DMS 273 (cell line): ENCODE measurements at regions not wholly inside any gene's neighbourhood (a gene's known extent, or its start where the extent isn't known, plus 50 kb on each side); places are given as distances from the start of the nearest gene placed in this dataset.
"Not testable (repeated sequence)": the region's sequence is repeated elsewhere in the genome, so short reads cannot be mapped to it uniquely, and the experiment has no call there.

Experiments used
- DNase-seq: peaks from one replicate; lab custom pipeline; 2025; ENCODE audit not compliant: unreplicated experiment; lab: John Stamatoyannopoulos, UW

DNA sequence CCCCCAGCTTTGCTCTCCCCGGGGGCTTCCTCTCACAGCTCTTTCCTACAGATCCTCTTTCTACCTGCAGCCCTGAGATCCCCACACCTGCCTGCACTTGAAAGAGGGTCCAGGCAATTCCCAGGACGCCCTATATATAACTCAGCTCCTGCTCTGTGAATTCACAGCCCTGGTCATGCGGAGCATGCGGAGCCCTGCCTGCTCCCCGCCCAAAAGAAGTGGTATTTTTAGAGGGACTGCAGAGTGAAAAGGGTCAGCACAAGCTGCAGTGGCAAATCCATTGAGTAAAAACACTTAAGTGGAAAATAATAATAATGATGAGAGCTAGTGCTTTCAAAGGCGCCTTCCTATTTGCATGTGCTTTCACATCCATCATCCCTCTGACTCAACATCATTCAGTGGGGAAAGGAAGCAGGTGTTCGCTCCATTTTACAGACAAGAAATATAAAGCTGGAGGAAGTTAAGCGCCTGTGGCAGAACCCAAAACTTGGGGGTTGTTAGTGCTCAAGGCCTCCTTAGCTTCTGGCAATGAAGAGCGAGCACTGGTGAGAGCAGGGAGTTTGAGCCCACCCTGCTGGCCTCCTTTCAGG is 76.3 kb upstream of the LIPC start:
- no peak for DNase-seq

GRCh38 chr15:58355973-58356372 is 75.8 kb upstream of the LIPC start:
- DNase-seq: no peak

GRCh38 chr15:58357529-58358476 is 74.0 kb upstream of the LIPC start:
- no peak for DNase-seq

GRCh38 chr15:58360421-58361090 is 71.2 kb upstream of the LIPC start:
- DNase-seq: no peak

- peak; percentile 20 for DNase-seq
These were observed 70.5 kb upstream of the LIPC start for GRCh38 chr15:58361273-58361759.

GRCh38 chr15:58362262-58362922 is 69.4 kb upstream of the LIPC start:
- DNase-seq: no peak

DNA sequence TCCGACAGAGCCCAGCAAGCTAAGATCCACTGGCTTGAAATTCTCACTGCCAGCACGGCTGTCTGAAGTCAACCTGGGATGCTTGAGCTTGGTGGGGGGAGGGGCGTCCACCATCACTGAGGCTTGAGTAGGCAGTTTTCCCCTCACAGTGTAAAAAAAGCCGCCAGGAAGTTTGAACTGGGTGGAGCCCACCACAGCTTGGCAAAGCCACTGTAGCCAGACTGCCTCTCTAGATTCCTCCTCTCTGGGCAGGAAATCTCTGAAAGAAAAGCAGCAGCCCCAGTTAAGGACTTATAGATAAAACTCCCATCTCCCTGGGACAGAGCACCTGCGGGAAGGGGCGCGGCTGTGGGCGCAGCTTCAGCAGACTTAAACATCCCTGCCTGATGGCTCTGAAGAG is 68.7 kb upstream of the LIPC start:
- DNase-seq: not testable (repeated sequence)

GRCh38 chr15:58363673-58364072 is 68.1 kb upstream of the LIPC start:
- not testable (repeated sequence) for DNase-seq

DNA sequence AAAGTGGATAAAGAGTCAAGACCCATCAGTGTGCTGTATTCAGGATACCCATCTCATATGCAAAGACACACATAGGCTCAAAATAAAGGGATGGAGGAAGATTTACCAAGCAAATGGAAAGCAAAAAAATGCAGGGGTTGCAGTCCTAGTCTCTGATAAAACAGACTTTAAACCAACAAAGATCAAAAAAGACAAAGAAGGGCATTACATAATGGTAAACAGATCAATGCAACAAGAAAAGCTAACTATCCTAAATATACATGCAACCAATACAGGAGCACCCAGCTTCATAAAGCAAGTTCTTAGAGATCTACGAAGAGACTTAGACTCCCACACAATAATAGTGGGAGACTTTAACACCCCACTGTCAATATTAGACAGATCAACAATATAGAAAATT is 66.7 kb upstream of the LIPC start:
- DNase-seq: not testable (repeated sequence)

DNA sequence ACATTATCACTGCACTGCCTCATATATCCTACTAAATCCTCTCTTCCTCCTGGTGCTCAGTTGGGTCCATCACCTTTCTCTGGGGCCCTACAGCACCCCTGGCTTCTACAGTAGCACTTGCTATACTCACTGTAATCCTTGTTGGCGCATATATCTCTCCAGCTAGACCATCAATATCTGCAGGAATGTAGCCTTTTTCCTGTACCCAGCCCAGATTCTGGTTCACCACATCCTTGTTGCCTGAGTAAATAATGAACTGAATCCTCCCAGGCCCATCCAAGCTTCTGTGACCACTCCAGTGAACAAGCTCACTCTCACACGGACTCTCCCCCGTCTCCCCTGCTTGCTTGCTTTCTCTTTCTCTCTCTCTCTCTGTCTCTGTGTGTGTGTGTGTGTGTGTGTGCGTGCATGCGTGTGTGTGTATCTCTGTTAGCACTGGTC is 62.5 kb upstream of the LIPC start:
- no peak for DNase-seq

DNA sequence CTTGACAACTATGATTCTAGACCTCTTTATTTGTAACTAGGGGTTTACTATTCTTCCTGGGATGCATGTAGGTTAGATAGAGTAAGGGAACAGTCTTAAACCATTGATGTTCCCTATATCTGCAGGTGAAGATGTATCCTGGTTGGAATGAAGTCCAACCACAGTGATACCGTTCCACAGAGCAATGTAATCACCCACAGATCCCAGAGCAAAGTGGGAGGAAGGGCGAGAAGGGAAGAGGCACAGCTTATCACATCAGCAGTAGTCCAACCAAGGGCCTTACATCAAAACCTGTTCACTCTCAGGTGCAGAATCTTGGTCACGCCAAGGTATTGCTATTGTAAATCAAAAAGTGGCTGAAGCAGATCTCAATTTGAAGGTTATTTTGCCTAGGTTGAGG is 61.8 kb upstream of the LIPC start:
- no peak for DNase-seq

DNA sequence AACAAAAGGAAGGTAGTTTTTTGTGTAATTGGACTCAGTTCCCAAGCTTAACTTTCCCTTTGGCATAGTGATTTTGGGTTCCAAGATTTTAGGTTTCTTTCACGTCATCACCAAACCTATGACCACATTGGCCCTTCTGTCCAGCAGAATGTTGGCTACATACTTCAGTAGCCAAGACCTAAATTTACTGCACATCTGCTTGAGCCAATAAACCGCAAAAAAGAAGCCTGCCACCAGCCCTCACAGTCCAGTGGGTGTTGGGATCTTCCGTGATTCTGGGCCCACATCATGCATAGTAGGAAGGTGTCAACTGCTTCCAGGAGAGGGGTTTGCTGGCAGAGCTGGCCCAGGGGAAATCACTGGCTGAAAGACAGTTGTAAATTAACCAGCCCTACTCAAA is 57.6 kb upstream of the LIPC start:
- no peak for DNase-seq

GRCh38 chr15:58377193-58377592 is 54.6 kb upstream of the LIPC start:
- DNase-seq: no peak

- no peak for DNase-seq
These were observed 53.3 kb upstream of the LIPC start for GRCh38 chr15:58378241-58379085.

- not testable (repeated sequence) for DNase-seq
These were observed 52.3 kb upstream of the LIPC start for GRCh38 chr15:58379454-58379853.

DNA sequence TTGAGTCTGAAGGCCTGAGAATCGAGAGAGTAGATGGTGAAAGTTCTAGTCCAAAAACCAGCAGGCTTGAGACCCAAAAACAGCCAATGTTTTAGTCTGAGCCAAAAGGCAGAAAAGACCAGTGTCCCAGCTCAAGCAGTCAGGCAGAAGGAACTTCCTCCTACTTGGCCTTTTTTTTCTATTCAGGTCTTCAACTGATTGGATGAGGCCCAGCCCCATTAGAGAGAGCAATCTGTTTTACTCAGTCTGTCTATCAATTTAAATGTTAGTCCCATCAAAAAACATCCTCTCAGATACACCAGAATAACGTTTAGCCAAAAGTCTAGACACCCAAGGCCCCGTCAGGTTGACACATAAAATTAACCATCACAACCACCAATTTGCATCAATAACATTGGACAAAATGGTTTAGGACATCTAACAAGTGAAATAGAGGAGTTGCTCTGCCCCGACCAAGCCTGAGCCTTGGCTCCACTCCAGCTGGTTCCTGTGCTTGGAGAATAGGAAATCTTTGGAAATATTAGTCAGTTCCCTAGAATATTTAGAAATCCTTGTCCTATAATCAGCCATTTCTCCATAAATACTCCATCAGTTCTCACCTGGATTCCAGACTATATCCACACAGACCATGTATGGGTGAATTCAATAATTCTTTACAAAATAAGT is 51.4 kb upstream of the LIPC start:
- DNase-seq: no peak

- no peak for DNase-seq
These were observed 50.1 kb upstream of the LIPC start for GRCh38 chr15:58381697-58382096.
